PC-9 (cell line): ENCODE measurements at regions not wholly inside any gene's neighbourhood (a gene's known extent, or its start where the extent isn't known, plus 50 kb on each side); places are given as distances from the start of the nearest gene placed in this dataset.

Experiments
- BruUV-seq: library from RNA; stranded (reverse); fragments of 400-500 nt; replicated peaks from 2 replicates; lab custom pipeline; 2021; lab: Mats Ljungman, UMichigan
- CTCF ChIA-PET: fragments of 300-600 bp; sonication (Branson Sonifier 250); formaldehyde crosslinking; loops from one replicate; lab custom pipeline; 2022; ENCODE audit warnings: antibody characterized with exemption; lab: Charles Lee
- POLR2A ChIA-PET: fragments of 300-600 bp; sonication (Branson Sonifier 250); formaldehyde crosslinking; loops from one replicate; lab custom pipeline; 2022; ENCODE audit warnings: antibody characterized with exemption; ENCODE audit not compliant: unreplicated experiment; lab: Charles Lee
- DNase-seq, 2 experiments: peaks; one replicate each; pipeline versions ENCODE4 v3.0.0 to v3.0.0-alpha.2; 2015 to 2022; ENCODE audit warnings: mixed read lengths in 1 of 2
- H2AFZ ChIP-seq: fragments of 200-600 bp; sonication (generic); 2 replicates; pipeline ENCODE4 v1.8.1; 2017; ENCODE audit warnings: antibody characterized with exemption
- H3F3A ChIP-seq: fragments of 200-600 bp; sonication (generic); 2 replicates; pipeline ENCODE4 v1.8.1; 2017; ENCODE audit warnings: antibody characterized with exemption, mild to moderate bottlenecking, low read depth; ENCODE audit not compliant: insufficient read depth
- H3K27ac ChIP-seq: fragments of 200-600 bp; sonication (generic); 2 replicates; pipeline ENCODE4 v1.6.1; 2016; ENCODE audit warnings: mixed run types
- H3K27me3 ChIP-seq: fragments of 200-600 bp; sonication (generic); 2 replicates; pipeline ENCODE4 v1.6.1; 2016; ENCODE audit warnings: low read depth, mixed run types; ENCODE audit not compliant: insufficient read depth
- H3K36me3 ChIP-seq: fragments of 200-600 bp; sonication (generic); 2 replicates; pipeline ENCODE4 v1.6.1; 2016; ENCODE audit warnings: low read depth, mixed run types
- H3K4me1 ChIP-seq: fragments of 200-600 bp; sonication (generic); replicated peaks from 2 replicates; pipeline ENCODE4 v1.6.1; 2016; ENCODE audit warnings: mixed run types; ENCODE audit not compliant: insufficient read depth
- H3K4me2 ChIP-seq: fragments of 200-600 bp; sonication (generic); 2 replicates; pipeline ENCODE4 v1.6.1; 2017; ENCODE audit warnings: mixed run types
- H3K4me3 ChIP-seq: fragments of 200-600 bp; sonication (generic); 2 replicates; pipeline ENCODE4 v1.6.1; 2016; ENCODE audit warnings: mixed run types
- H3K79me2 ChIP-seq: fragments of 200-600 bp; sonication (generic); 2 replicates; pipeline ENCODE4 v1.6.1; 2017; ENCODE audit warnings: low read depth, mixed run types
- H3K9me2 ChIP-seq: fragments of 200-600 bp; sonication (generic); 2 replicates; pipeline ENCODE4 v1.8.1; 2017; ENCODE audit warnings: mild to moderate bottlenecking; ENCODE audit not compliant: insufficient read depth
- H3K9me3 ChIP-seq: fragments of 200-600 bp; sonication (generic); 2 replicates; pipeline ENCODE4 v1.8.1; 2016; ENCODE audit warnings: low read depth; ENCODE audit not compliant: insufficient read depth
- H4K20me1 ChIP-seq: fragments of 200-600 bp; sonication (generic); 2 replicates; pipeline ENCODE4 v1.8.1; 2017; ENCODE audit not compliant: insufficient read depth
- CTCF ChIP-seq: fragments of 200-600 bp; sonication (generic); conservative IDR thresholded peaks from 2 replicates; pipeline ENCODE4 v1.6.1; 2017; ENCODE audit warnings: mixed run types, antibody characterized with exemption, mild to moderate bottlenecking, moderate library complexity
- EZH2 ChIP-seq: fragments of 200-600 bp; sonication (generic); IDR thresholded peaks from 2 replicates; pipeline ENCODE4 v1.8.0; 2017; ENCODE audit warnings: antibody characterized with exemption, low read depth
- intact Hi-C: fragments of 100-400 bp; cut with micrococcal nuclease; formaldehyde crosslinking; loops from one replicate; pipeline ENCODE4 v1.10.0; 2022; ENCODE audit not compliant: unreplicated experiment

GRCh38 chr5:166427211-166427610 lies 1864.2 kb upstream of the WWC1 start:
- Histone ChIP-seq H3K4me2 (no peak overlapping the region), H4K20me1 (no peaks in the 10 kb centered on the region), H3K9me3 (no peaks in the 10 kb centered on the region), H3K27ac (no peak overlapping the region), H3F3A (no peaks in the 10 kb centered on the region), H3K79me2 (no peaks in the 10 kb centered on the region), H3K4me3 (no peak overlapping the region), H3K36me3 (no peaks in the 10 kb centered on the region), H3K4me1 (no peaks in the 10 kb centered on the region), H3K9me2 (no peaks in the 10 kb centered on the region), H2AFZ (no peak overlapping the region), H3K27me3 (no peaks in the 10 kb centered on the region; the same call in 1 of the 2 replicates)
- CTCF ChIA-PET = no interaction called here
- intact Hi-C loops = no loop called here
- POLR2A ChIA-PET = no interaction called here
- TF ChIP-seq CTCF (no peak), EZH2 (no peak)
- no peak for DNase-seq
- no TSS peak for BruUV-seq

DNA sequence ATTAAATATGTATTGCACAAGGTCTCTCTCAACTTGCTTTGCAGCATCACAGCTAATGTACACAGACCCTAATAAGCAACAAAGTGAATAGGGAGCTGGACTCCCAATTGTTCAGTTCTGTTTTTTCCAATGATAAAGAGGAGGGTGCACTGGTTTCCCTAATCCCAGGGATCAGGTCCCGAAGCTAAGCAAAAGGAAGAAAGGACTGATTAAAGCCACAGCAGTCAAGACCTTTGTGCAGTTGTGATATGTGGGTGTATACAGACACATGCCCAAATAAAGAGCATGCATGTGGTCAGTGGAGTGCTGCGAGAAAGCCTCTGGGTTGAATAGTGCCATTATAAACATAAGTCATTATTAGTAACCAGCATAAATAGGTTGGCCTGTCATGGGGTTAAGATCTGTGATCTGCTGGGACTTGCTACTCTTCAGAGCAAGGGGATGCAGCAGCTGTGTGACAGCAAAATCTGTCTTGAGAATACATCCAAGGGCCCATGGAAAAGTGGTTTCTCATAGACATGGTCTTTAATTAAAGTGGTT lies 1863.1 kb upstream of the WWC1 start:
- POLR2A ChIA-PET = no interaction called here
- no peaks in the 10 kb centered on the region; the same call in 1 of the 2 replicates for H3K27me3 ChIP-seq
- CTCF ChIA-PET = no interaction called here

GRCh38 chr5:166430491-166431319 lies 1860.7 kb upstream of the WWC1 start:
- CTCF ChIA-PET = no interaction called here

More for the DNA sequence above, 1863.1 kb upstream of the WWC1 start:
- H3K4me2 ChIP-seq = no peak overlapping the region
- no peaks in the 10 kb centered on the region for H3K36me3 ChIP-seq
- DNase-seq = no peak
- no peaks in the 10 kb centered on the region for H4K20me1 ChIP-seq
- H3K9me2 ChIP-seq = no peaks in the 10 kb centered on the region
- no peaks in the 10 kb centered on the region for H3F3A ChIP-seq
- no peaks in the 10 kb centered on the region for H3K4me1 ChIP-seq
- H3K4me3 ChIP-seq = no peak overlapping the region
- H2AFZ ChIP-seq = no peak overlapping the region
- H3K27ac ChIP-seq = no peak overlapping the region
- H3K79me2 ChIP-seq = no peaks in the 10 kb centered on the region
- intact Hi-C loops = no loop called here
- no TSS peak for BruUV-seq
- H3K9me3 ChIP-seq = no peaks in the 10 kb centered on the region
- no peak for TF ChIP-seq CTCF
- no peak for TF ChIP-seq EZH2

More at GRCh38 chr5:166430491-166431319, 1860.7 kb upstream of the WWC1 start:
- no peaks in the 10 kb centered on the region for H3K36me3 ChIP-seq
- H3K27me3 ChIP-seq = no peaks in the 10 kb centered on the region; the same call in 1 of the 2 replicates
- no peaks in the 10 kb centered on the region for H3K9me2 ChIP-seq
- BruUV-seq = no TSS peak
- POLR2A ChIA-PET = no interaction called here
- no peak overlapping the region for H2AFZ ChIP-seq
- no peak overlapping the region for H3K27ac ChIP-seq
- TF ChIP-seq CTCF (no peak), EZH2 (no peak)
- H4K20me1 ChIP-seq = no peaks in the 10 kb centered on the region
- no peaks in the 10 kb centered on the region for H3K9me3 ChIP-seq
- no peaks in the 10 kb centered on the region for H3K79me2 ChIP-seq
- H3K4me3 ChIP-seq = no peak overlapping the region
- no peak overlapping the region for H3K4me2 ChIP-seq
- H3F3A ChIP-seq = no peaks in the 10 kb centered on the region
- DNase-seq = no peak
- H3K4me1 ChIP-seq = no peaks in the 10 kb centered on the region
- intact Hi-C loops = no loop called here
